Body of pancreas (tissue), 4 donors: ENCODE measurements at regions not wholly inside any gene's neighbourhood (a gene's known extent, or its start where the extent isn't known, plus 50 kb on each side); places are given as distances from the start of the nearest gene placed in this dataset.

Experiments
- CTCF ChIP-seq, 7 experiments: fragments of 450-650 bp in 4 of 7; fragments of 200-600 bp in 3 of 7; sonication (generic) in 3 of 7; IDR thresholded peaks; one replicate each; pipeline ENCODE4 v1.5.1; 2016 to 2019; ENCODE audit warnings: antibody characterized with exemption in 7 of 7
- POLR2A ChIP-seq, 3 donors: fragments of 450-650 bp; IDR thresholded peaks; one replicate each; pipeline ENCODE4 v1.6.1; 2016; ENCODE audit warnings: antibody characterized with exemption in 3 of 3, mild to moderate bottlenecking in 2 of 3

- TF ChIP-seq CTCF (IDR thresholded peaks at IDR 0.05), result no peak
- no peak for TF ChIP-seq POLR2A (IDR thresholded peaks at IDR 0.05)
Measured at GRCh38 chr1:81678779-81679178, 122.0 kb upstream of the ADGRL2 start.
